DMS53 treated with DMSO at 0.1 percent for 48 hours (cell line): ENCODE measurements at regions not wholly inside any gene's neighbourhood (a gene's known extent, or its start where the extent isn't known, plus 50 kb on each side); places are given as distances from the start of the nearest gene placed in this dataset.
"Not testable (repeated sequence)": the region's sequence is repeated elsewhere in the genome, so short reads cannot be mapped to it uniquely, and the experiment has no call there.

Experiments
- DNase-seq: peaks from one replicate; lab custom pipeline; 2025; ENCODE audit not compliant: unreplicated experiment; lab: John Stamatoyannopoulos, UW

- DNase-seq = not testable (repeated sequence)
These were observed 195.1 kb downstream of the OTOP1 start for GRCh38 chr4:4031446-4032135.

- not testable (repeated sequence) for DNase-seq
These were observed 194.4 kb downstream of the OTOP1 start for GRCh38 chr4:4032364-4032763.

GRCh38 chr4:4032801-4033605, 193.7 kb downstream of the OTOP1 start:
- not testable (repeated sequence) for DNase-seq

GRCh38 chr4:4037399-4038138, 189.2 kb downstream of the OTOP1 start:
- not testable (repeated sequence) for DNase-seq

GRCh38 chr4:4045823-4046222, 180.9 kb downstream of the OTOP1 start:
- not testable (repeated sequence) for DNase-seq

- DNase-seq = not testable (repeated sequence)
These were observed 180.0 kb downstream of the OTOP1 start for GRCh38 chr4:4046686-4047085.

GRCh38 chr4:4047202-4047601, 179.5 kb downstream of the OTOP1 start:
- DNase-seq = not testable (repeated sequence)

- not testable (repeated sequence) for DNase-seq
These were observed 178.5 kb downstream of the OTOP1 start for GRCh38 chr4:4048227-4048626.

- not testable (repeated sequence) for DNase-seq
These were observed 175.9 kb downstream of the OTOP1 start for GRCh38 chr4:4050781-4051180.

GRCh38 chr4:4052933-4053332, 173.8 kb downstream of the OTOP1 start:
- not testable (repeated sequence) for DNase-seq

- not testable (repeated sequence) for DNase-seq
These were observed 169.5 kb downstream of the OTOP1 start for GRCh38 chr4:4057226-4057625.

- not testable (repeated sequence) for DNase-seq
These were observed 142.6 kb downstream of the OTOP1 start for GRCh38 chr4:4084171-4084570.

- not testable (repeated sequence) for DNase-seq
These were observed 136.9 kb downstream of the OTOP1 start for GRCh38 chr4:4089716-4090419.

- DNase-seq = not testable (repeated sequence)
These were observed 136.0 kb downstream of the OTOP1 start for GRCh38 chr4:4090720-4091119.

- not testable (repeated sequence) for DNase-seq
These were observed 134.6 kb downstream of the OTOP1 start for GRCh38 chr4:4092159-4092558.

- not testable (repeated sequence) for DNase-seq
These were observed 127.1 kb downstream of the OTOP1 start for GRCh38 chr4:4099610-4100009.

- DNase-seq = not testable (repeated sequence)
These were observed 119.8 kb downstream of the OTOP1 start for GRCh38 chr4:4106923-4107322.

- peak; percentile 19 for DNase-seq
These were observed 119.2 kb downstream of the OTOP1 start for GRCh38 chr4:4107411-4108107.

GRCh38 chr4:4115381-4115780, 111.3 kb downstream of the OTOP1 start:
- not testable (repeated sequence) for DNase-seq

- DNase-seq = not testable (repeated sequence)
These were observed 109.8 kb downstream of the OTOP1 start for GRCh38 chr4:4116901-4117300.
